IPS-18c (cell line): ENCODE measurements at regions not wholly inside any gene's neighbourhood (a gene's known extent, or its start where the extent isn't known, plus 50 kb on each side); places are given as distances from the start of the nearest gene placed in this dataset.

ENCODE experiments used
- H3K4me3 ChIP-seq: 2 replicates; pipeline ENCODE4 v1.7.0; 2013; ENCODE audit warnings: low read depth, mild to moderate bottlenecking, low read length, moderate library complexity; ENCODE audit not compliant: insufficient read depth
- H3K9me3 ChIP-seq: one replicate; pipeline ENCODE4 v1.6.1; 2013; ENCODE audit warnings: mild to moderate bottlenecking, low read length, moderate library complexity; ENCODE audit not compliant: control insufficient read depth, insufficient read depth

DNA sequence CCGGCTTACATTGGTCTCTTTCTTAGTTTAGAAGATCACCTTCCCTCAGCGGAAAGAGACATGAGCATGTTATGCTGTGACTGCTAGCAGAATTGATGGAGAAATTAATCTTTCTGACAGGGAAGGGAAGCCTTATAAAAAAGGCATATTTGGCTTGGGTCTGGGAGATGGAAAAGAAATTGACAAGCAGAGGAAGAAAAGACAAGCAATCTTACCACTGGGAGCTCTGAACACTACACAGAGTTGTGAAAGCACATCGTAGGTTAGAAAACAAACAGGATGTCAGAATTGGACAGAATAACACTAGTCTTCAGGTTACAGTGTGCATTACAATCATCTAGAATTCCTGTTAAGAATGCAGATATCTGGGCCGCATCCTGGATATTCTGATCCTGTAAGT is 1493.8 kb upstream of the IGFBP7 start:
- no peak overlapping the region for H3K4me3 ChIP-seq
- H3K9me3 ChIP-seq: no peaks in the 10 kb centered on the region

DNA sequence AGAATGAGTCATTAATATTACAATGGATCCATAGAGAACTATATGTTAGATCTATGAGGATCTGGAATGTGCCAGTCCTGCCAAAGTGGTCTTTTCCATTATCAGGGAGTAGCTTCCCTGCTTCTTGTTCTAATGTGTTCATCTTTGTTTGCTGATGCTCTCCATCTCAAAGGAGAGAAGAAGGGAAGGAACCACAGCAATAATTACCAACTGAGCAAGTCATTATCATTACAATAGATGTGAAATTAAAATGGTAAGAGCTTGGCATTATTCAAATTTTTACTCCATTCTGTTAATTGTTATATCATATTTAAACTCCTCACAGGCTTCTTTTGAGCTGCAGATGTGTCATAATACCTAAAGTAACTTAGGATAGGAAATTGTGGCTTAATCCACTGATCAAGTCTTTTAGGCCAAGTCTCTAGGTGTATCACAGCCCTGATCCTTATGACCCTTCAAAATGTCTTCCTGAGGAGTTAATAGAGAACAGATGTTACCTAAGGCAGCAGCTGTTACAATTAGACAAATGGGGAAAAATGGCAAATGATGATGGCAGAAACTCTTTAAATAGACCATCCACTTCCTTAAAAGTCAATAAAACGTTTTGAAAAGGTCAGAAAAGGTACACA is 1492.7 kb upstream of the IGFBP7 start:
- no peaks in the 10 kb centered on the region for H3K9me3 ChIP-seq
- H3K4me3 ChIP-seq: no peak overlapping the region

DNA sequence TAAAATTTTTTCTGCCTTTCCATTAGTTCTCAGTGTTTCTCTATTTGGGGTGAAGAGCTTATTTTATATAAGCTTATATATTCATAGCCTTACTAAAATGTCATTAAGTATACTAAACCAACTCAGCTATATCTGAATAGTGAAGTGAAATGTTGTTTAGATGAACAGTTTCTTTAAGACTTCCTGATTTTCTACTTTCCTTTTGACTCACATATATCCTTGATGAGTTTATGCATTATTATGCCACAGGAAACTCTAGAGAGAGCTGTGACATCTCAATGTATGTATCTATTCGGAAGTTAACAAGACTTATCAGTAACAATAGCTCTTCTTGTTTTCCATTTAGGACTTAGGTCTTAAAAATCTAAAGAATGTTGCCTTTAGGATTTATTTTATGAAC is 1491.8 kb upstream of the IGFBP7 start:
- no peak overlapping the region for H3K4me3 ChIP-seq
- H3K9me3 ChIP-seq: no peaks in the 10 kb centered on the region

DNA sequence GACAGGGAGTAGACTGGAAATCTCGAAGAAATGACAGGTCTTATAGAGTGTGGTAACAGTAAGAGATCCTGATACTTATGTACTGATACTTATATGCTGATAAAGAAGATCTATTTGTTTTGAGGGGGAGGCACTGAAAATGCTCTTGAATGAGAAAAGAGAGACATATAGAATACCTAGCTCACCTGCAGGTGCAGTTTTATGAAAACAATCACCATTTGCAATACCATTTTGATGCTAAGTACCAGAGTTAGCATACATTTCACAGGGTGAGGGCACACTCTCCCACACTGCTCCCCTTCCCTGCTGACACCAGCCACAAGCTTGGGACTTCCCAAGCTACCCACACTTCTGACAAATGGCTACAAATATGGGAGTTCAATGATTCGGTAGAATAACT is 1490.1 kb upstream of the IGFBP7 start:
- no peaks in the 10 kb centered on the region for H3K9me3 ChIP-seq
- no peak overlapping the region for H3K4me3 ChIP-seq

DNA sequence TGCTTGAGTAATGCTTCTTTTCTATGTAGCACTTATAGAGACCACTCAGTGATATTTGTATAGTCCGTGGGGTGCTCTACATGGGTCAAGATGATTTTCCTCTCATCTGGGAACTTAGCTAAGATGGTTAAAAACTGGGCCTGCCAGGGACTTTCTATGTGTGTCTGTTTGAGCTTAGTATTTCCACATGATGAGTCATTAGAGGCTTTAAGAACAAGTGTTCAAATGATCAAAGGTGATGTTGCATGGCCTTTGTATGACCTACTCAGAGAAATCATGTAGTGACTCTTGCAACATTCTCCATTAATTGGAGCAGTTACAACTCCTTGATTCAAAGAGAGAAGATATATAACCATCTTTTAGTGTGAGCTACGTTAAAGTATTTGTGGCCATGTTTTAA is 1480.5 kb upstream of the IGFBP7 start:
- no peaks in the 10 kb centered on the region for H3K9me3 ChIP-seq
- no peak overlapping the region for H3K4me3 ChIP-seq

DNA sequence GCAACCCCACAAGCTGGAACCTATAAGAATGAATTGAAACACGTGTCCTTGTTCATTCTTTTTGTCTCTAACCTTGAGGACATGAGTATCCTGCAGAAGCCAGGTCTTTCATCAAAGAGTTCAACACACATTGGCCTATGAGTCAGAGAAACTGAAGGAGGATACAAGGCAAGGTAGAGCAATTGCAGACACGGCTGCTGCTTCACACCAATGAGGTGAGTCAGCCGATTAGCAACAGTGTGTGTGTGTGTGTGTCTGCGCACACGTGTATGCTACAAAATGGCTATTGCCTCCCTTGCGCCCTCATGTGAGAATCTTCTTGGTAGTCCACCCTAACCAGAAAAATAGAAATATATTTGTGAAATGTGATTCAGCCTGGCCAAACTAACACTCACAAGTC is 1477.7 kb upstream of the IGFBP7 start:
- no peak overlapping the region for H3K4me3 ChIP-seq
- no peaks in the 10 kb centered on the region for H3K9me3 ChIP-seq

DNA sequence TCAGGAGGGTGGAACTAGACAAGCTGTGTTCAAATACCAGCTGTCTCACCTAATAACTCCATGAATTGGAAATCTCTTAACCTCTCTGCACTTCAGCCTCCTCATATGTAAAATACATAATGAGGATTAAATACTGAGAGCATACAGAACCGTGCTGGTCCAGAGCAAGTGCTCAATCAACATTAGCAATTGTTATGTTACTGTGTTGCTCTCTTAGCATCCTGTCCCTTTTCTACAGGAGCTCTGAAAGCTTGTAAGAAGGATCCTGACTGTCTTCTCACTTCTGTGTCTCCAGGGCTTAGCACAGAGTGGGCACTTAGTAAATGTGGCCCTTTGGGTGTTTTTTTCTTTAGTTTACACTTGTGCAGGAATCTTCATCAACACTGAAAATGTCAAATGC is 1456.1 kb upstream of the IGFBP7 start:
- H3K4me3 ChIP-seq: no peak overlapping the region
- H3K9me3 ChIP-seq: no peaks in the 10 kb centered on the region

DNA sequence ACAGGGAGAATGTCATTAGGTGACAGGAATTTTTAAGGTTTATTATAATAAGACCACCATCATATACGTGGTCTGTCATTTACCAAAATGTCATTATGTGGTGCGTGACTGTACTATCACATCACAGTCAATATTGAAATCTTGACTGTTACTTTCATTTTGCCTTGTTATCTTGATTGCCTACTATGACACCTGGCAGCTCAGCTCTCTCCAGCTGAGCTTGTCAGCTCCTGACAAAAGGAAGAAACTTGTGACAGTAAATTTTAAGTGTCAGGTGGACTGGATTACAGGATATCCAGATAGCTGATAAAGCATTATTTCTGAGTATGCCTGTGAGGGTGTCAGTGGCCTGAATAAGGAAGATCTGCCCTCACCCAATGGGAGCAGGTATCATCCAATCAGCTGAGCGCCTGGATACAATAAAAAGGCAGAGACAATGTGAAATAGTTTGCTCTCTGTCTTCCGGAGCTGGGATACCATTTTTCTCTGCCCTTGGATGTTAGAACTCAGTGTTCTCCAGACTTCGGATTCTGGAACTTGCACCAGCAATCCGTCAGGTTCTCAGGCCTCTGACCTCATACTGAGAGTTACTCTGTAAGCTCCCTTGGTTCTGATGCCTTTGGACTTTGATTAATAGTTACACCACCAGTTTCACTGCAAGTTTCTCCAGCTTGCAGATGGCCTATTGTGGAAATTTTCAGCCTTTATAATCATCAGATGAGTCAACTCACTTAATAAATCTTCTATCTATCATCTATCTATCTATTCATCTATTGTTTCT is 1454.7 kb upstream of the IGFBP7 start:
- H3K4me3 ChIP-seq: no peak overlapping the region
- H3K9me3 ChIP-seq: no peaks in the 10 kb centered on the region

DNA sequence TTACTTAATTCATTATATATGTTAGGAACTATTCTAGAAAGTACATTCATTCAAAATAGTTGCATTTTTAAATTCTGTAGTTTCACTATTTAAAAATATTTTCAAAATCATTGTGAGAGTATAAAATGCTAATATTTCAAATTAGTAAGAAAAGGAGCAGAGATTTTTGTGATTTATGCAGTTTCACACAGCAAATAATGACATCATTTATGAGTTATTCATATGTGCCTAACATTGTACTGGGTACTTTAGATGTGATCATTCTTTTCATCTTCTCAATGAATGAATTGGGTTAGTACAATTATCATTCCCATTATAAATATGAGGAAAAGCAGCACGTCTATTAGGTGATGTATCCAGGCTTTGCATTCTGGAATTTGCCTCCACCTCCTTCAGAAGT is 1451.0 kb upstream of the IGFBP7 start:
- Histone ChIP-seq H3K4me3 (no peak overlapping the region), H3K9me3 (no peaks in the 10 kb centered on the region)

DNA sequence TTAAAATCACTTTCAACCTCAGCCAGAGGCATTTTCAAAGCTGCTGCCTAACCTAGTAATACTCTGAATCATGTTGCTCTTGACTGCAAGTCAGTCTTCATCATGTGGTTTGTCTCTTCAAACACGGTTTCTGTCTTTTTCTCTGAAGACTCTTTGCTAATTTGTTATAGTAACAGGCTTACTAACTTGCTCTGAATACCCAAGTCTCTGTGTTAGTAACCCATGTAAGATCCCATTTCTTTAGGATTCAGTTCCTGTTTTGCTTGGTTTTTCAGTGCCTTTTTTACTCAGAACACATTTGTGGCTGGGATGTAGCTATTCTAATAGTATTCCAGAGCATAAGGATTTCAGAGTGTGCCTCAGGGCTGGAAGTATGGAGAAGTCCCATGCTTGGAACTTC is 1450.6 kb upstream of the IGFBP7 start:
- no peak overlapping the region for H3K4me3 ChIP-seq

DNA sequence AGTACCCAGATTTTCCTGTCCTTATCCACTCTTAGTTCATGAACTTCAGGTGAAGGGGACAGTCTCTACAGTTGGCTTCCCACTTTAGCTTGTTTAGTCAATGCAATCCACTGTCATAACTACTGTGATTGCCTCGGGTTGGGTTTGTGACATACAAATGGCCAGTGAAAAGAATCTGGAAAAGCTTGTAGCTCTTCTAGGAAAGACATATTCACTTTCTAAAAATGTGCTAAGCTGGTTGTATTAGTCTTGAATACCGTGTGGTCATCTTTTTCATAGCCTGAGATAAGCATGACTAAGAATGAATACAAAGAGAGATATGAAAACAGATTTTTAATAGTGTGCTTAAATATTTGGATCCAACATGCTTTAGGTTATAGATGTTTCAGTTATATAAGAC is 1443.5 kb upstream of the IGFBP7 start:
- H3K9me3 ChIP-seq: no peaks in the 10 kb centered on the region

More for the DNA sequence above, 1450.6 kb upstream of the IGFBP7 start:
- no peaks in the 10 kb centered on the region for H3K9me3 ChIP-seq

DNA sequence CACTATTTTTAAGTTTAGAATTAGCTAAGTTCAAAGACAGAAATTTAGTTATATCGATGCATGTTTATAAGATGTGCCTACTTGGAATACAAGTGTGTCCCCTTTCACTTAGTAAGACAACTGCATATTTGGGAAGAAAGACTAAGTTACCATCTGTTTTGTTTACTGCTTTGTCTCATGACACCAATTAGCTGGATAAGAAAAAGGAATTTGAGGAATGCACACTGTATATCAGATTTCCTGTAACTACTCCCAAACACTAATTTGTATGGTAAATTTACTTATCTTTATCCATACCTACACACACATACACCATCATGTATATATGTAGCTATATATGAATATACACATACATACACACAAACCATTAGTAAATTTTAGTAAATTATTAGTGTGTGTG is 1442.8 kb upstream of the IGFBP7 start:
- H3K9me3 ChIP-seq: no peaks in the 10 kb centered on the region
- H3K4me3 ChIP-seq: no peak overlapping the region

More for the DNA sequence above, 1443.5 kb upstream of the IGFBP7 start:
- H3K4me3 ChIP-seq: no peak overlapping the region

DNA sequence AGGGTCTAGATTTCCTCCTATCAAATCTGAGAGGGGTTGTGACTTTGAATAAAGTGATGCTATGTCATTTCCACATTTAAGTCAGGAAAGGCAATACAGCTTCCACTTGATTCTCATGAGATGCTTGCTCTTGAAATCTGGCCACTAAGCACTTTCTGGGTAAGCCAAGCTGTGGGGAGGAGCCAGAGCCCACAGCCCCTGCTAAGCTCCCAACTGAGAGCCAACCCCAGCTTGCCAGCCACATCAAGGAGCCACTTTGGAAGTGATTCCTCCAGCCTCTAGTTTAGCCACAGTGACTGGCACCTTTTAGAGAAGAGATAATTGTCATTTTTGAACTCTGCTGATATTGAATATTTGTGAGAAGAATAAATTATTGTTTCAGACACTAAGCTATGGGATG is 1441.5 kb upstream of the IGFBP7 start:
- Histone ChIP-seq H3K9me3 (no peaks in the 10 kb centered on the region), H3K4me3 (no peak overlapping the region)

DNA sequence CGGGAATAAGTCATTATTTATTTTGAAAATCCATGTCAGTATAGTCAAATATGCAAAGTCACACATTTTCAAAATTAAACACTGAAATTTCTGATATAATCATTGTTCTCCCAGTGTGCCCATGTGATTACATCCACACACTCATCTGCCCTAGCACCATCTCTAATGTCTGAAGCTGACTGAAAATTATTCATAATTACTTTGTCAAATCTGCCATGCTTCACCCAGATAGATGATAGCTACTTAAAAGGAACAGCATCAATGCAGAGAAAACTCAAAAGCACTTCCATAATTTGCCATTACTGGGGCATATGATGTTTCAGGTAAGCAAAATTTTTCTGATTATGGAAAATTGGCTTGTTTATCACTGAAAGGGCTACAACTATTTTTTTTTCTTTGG is 1433.3 kb upstream of the IGFBP7 start:
- Histone ChIP-seq H3K4me3 (no peak overlapping the region), H3K9me3 (no peaks in the 10 kb centered on the region)

DNA sequence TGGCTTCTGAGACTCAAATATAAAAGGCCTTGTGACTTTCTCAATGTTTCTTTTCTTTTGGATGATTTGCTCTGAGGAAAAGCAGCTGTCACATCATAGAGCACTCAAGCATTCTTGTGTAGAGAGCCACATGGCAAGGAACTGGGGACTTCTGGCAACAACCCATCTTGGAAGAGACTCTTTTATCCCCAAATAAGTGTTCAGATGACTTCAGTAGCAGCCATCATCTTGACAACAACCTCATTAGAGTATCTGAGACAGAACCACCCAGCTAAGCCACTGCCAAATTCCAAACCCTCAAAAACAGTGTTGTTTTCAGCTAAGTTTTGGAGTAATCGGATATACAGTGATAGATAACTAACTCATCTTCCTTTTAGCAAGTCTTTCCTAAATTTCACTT is 1431.7 kb upstream of the IGFBP7 start:
- H3K9me3 ChIP-seq: no peaks in the 10 kb centered on the region
- no peak overlapping the region for H3K4me3 ChIP-seq

DNA sequence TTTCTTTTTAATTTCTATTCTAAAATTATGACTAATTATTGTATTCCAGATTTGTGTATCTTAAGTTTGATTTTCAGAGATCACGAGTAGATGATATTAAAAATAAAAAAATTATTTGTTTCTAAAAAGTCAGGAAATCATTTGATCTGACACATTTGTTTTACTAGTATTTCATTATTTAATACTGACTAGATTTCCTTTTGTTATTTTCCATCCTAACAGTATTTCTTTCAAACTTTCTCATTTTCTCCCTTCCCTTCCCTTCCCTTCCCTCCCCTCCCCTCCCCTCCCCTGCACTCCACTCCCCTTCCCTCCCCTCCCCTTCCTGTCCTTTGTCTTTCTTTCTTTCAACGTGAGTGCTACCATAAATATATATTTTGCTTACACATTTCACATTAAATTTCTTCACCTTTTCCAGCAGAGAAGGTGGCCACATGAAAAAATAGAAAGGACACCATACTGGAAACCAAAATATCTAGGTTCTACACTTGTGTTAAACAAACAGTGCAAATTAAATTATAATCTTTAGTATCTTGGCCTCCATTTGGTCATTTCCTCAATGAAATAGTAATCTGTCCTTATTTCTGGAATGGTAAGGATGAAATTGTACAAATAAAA is 1412.7 kb upstream of the IGFBP7 start:
- Histone ChIP-seq H3K4me3 (no peak overlapping the region), H3K9me3 (no peaks in the 10 kb centered on the region)

DNA sequence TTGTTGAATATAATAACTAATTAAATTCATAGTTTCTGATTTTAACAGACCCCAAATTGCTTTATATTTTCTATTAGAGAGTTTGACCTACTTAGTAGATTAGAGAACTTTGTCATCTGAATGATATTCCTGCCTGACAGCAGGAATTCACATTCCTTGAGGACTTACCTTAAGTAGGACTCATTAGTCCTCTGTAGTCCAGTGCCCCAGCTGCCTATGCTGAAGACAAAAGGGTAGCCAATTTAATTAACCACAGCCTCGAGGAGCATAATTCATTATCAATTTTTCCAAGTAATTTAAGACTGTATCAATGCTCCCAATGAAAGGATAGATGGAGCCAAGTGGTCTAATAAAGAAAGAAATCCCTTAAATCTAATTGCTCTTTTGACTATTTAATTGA is 1405.0 kb upstream of the IGFBP7 start:
- Histone ChIP-seq H3K9me3 (no peaks in the 10 kb centered on the region), H3K4me3 (no peak overlapping the region)

DNA sequence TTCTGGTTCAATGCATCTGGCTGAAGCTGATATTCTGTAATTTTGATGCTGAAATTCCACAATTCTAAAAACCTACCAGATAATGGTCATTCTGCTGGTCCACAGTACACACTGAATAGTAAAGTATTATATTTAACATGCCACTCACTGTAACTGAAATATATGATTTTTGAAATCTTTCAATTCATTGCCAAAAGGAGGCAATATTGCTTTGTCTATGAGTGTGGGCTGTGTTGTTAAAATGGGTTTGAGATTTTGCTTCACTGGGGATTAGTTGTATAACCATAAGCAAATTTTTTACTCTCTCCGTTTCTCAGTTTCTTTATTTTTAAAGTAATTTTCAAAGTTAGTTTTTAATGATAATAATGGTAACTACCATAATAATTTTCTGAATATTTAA is 1404.1 kb upstream of the IGFBP7 start:
- Histone ChIP-seq H3K9me3 (no peaks in the 10 kb centered on the region), H3K4me3 (no peak overlapping the region)
